ENCODE measurements at regions not wholly inside any gene's neighbourhood (a gene's known extent, or its start where the extent isn't known, plus 50 kb on each side); places are given as distances from the start of the nearest gene placed in this dataset.

- intact Hi-C loops (cut with DNase I; ENCODE audit: low total_unique reads): no loop called here
- Histone ChIP-seq H3K27me3 (no peaks in the 10 kb centered on the region), H3K36me3 (no peaks in the 10 kb centered on the region), H3K9me3 (no peaks in the 10 kb centered on the region), H3K4me3 (no peak overlapping the region), H3K27ac (no peak overlapping the region), H3K4me1 (no peaks in the 10 kb centered on the region)
- TF ChIP-seq POLR2AphosphoS5 (IDR thresholded peaks at IDR 0.05): no peak
- DNase-seq (ENCODE audit: low spot score in 2 of 2): no peak
Observed at GRCh38 chr10:113264333-113265131, 288.3 kb upstream of the HABP2 start.

- intact Hi-C loops (cut with DNase I; ENCODE audit: low total_unique reads): no loop called here
- H3K36me3 ChIP-seq: no peaks in the 10 kb centered on the region
- H3K4me3 ChIP-seq: no peak overlapping the region
- H3K9me3 ChIP-seq: no peaks in the 10 kb centered on the region
- no peak for DNase-seq (ENCODE audit: low spot score in 2 of 2)
- no peak for TF ChIP-seq POLR2A (IDR thresholded peaks at IDR 0.05)
- H3K27ac ChIP-seq: no peak overlapping the region
- no peaks in the 10 kb centered on the region for H3K4me1 ChIP-seq
- no peaks in the 10 kb centered on the region for H3K27me3 ChIP-seq
Observed at GRCh38 chr10:113266147-113266546, 286.7 kb upstream of the HABP2 start.

GRCh38 chr10:113267619-113268562, 285.0 kb upstream of the HABP2 start:
- Histone ChIP-seq H3K27ac (no peak overlapping the region), H3K4me1 (no peaks in the 10 kb centered on the region), H3K4me3 (no peak overlapping the region), H3K27me3 (no peaks in the 10 kb centered on the region), H3K36me3 (no peaks in the 10 kb centered on the region), H3K9me3 (no peaks in the 10 kb centered on the region)
- no peak for DNase-seq (ENCODE audit: low spot score in 2 of 2)
- TF ChIP-seq CTCF (IDR thresholded peaks at IDR 0.05) (no peak), POLR2AphosphoS5 (IDR thresholded peaks at IDR 0.05) (no peak), POLR2A (IDR thresholded peaks at IDR 0.05) (no peak)
- intact Hi-C loops (cut with DNase I; ENCODE audit: low total_unique reads): no loop called here

GRCh38 chr10:113269333-113269732, 283.5 kb upstream of the HABP2 start:
- H3K27me3 ChIP-seq: no peaks in the 10 kb centered on the region
- H3K36me3 ChIP-seq: no peaks in the 10 kb centered on the region
- no peak for TF ChIP-seq POLR2AphosphoS5 (IDR thresholded peaks at IDR 0.05)
- no peak for TF ChIP-seq POLR2A (IDR thresholded peaks at IDR 0.05)
- TF ChIP-seq CTCF (IDR thresholded peaks at IDR 0.05): no peak
- no peaks in the 10 kb centered on the region for H3K4me1 ChIP-seq
- no peaks in the 10 kb centered on the region for H3K9me3 ChIP-seq
- no peak overlapping the region for H3K4me3 ChIP-seq
- DNase-seq (ENCODE audit: low spot score in 2 of 2): no peak
- no peak overlapping the region for H3K27ac ChIP-seq
- intact Hi-C loops (cut with DNase I; ENCODE audit: low total_unique reads): no loop called here

- H3K27ac ChIP-seq: no peak overlapping the region
- DNase-seq (ENCODE audit: low spot score in 2 of 2): no peak
- no peaks in the 10 kb centered on the region for H3K36me3 ChIP-seq
- intact Hi-C loops (cut with DNase I; ENCODE audit: low total_unique reads): loop anchor here (5.0 kb wide), 1 partner anchor 760 kb away; no protein-coding TSS in a partner anchor
- H3K27me3 ChIP-seq: no peaks in the 10 kb centered on the region
- no peak overlapping the region for H3K4me3 ChIP-seq
- TF ChIP-seq POLR2A (IDR thresholded peaks at IDR 0.05): no peak
- no peak for TF ChIP-seq CTCF (IDR thresholded peaks at IDR 0.05)
- no peak for TF ChIP-seq POLR2AphosphoS5 (IDR thresholded peaks at IDR 0.05)
- H3K4me1 ChIP-seq: no peaks in the 10 kb centered on the region
- H3K9me3 ChIP-seq: peaks cover 5 to 6% of the 10 kb centered on the region in 2 donors
Observed at GRCh38 chr10:113272511-113272910, 280.3 kb upstream of the HABP2 start.
